ENCODE measurements at regions not wholly inside any gene's neighbourhood (a gene's known extent, or its start where the extent isn't known, plus 50 kb on each side); places are given as distances from the start of the nearest gene placed in this dataset.
"Not testable (repeated sequence)": the region's sequence is repeated elsewhere in the genome, so short reads cannot be mapped to it uniquely, and the experiment has no call there.

- DNase-seq: no peak
Measured at GRCh38 chr18:38648179-38648578, 1082.6 kb upstream of the CELF4 start.

GRCh38 chr18:38646296-38646695 is 1080.7 kb upstream of the CELF4 start:
- DNase-seq: no peak

- no peak for DNase-seq
Measured at GRCh38 chr18:38644875-38645641, 1079.5 kb upstream of the CELF4 start.

- DNase-seq: no peak
Measured at GRCh38 chr18:38642711-38643110, 1077.1 kb upstream of the CELF4 start.

- not testable (repeated sequence) for DNase-seq
Measured at GRCh38 chr18:38639700-38640099, 1074.1 kb upstream of the CELF4 start.

- no peak for DNase-seq
Measured at GRCh38 chr18:38635709-38636430, 1070.3 kb upstream of the CELF4 start.

GRCh38 chr18:38634117-38634516 is 1068.5 kb upstream of the CELF4 start:
- no peak for DNase-seq

- no peak for DNase-seq
Measured at GRCh38 chr18:38633333-38633732, 1067.7 kb upstream of the CELF4 start.

- no peak for DNase-seq
Measured at GRCh38 chr18:38619129-38619528, 1053.5 kb upstream of the CELF4 start.

GRCh38 chr18:38616306-38616705 is 1050.7 kb upstream of the CELF4 start:
- no peak for DNase-seq

- no peak for DNase-seq
Measured at GRCh38 chr18:38612904-38613303, 1047.3 kb upstream of the CELF4 start.

- DNase-seq: no peak
Measured at GRCh38 chr18:38611036-38611964, 1045.7 kb upstream of the CELF4 start.

- no peak for DNase-seq
Measured at GRCh38 chr18:38606841-38607240, 1041.2 kb upstream of the CELF4 start.

- DNase-seq: no peak
Measured at GRCh38 chr18:38602341-38602740, 1036.7 kb upstream of the CELF4 start.

GRCh38 chr18:38587571-38587970 is 1022.0 kb upstream of the CELF4 start:
- DNase-seq: no peak

- no peak for DNase-seq
Measured at GRCh38 chr18:38586327-38586726, 1020.7 kb upstream of the CELF4 start.

GRCh38 chr18:38579764-38580163 is 1014.2 kb upstream of the CELF4 start:
- no peak for DNase-seq

GRCh38 chr18:38576916-38577315 is 1011.3 kb upstream of the CELF4 start:
- no peak for DNase-seq

- no peak for DNase-seq
Measured at GRCh38 chr18:38576349-38576748, 1010.8 kb upstream of the CELF4 start.

GRCh38 chr18:38575648-38576047 is 1010.0 kb upstream of the CELF4 start:
- no peak for DNase-seq

GRCh38 chr18:38575023-38575422 is 1009.4 kb upstream of the CELF4 start:
- no peak for DNase-seq

- no peak for DNase-seq
Measured at GRCh38 chr18:38572554-38573111, 1007.0 kb upstream of the CELF4 start.

GRCh38 chr18:38571651-38572050 is 1006.1 kb upstream of the CELF4 start:
- DNase-seq: no peak

Data from cerebellar nuclear complex (tissue), 1 donor.